ENCODE measurements at regions not wholly inside any gene's neighbourhood (a gene's known extent, or its start where the extent isn't known, plus 50 kb on each side); places are given as distances from the start of the nearest gene placed in this dataset.
"Not testable (repeated sequence)": the region's sequence is repeated elsewhere in the genome, so short reads cannot be mapped to it uniquely, and the experiment has no call there.

DNA sequence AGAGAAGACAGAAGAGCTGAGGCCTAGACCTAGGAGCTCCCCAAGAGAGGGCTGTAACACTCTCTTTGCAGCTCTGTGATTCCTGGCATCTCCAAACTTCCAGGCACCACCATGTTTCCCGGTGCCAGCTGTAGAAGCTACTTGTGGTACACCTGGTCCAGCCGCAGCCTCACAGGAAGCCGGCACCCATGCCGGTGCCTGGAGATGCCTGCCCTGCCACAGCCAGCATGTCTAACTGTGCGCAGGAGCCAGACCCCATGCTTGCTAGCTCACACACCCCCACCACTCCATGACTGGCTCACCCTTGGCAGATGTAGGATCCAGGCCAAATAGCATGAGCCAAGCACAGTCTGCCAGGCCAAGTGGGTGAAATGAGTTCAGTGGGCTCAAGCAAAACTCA lies 211.7 kb upstream of the GNAI1 start:
- TF ChIP-seq JUND (IDR thresholded peaks at IDR 0.05; ENCODE audit: low read depth), result no peak
- no peak for DNase-seq (ENCODE audit: low read depth in 1 of 2, low spot score in 1 of 2)
- in situ Hi-C loops (cut with HindIII; ENCODE audit: low pct_unique_long_range_greater_than_20kb, low sequenced_read_pairs), result no loop called here

- DNase-seq (ENCODE audit: low read depth in 1 of 2, low spot score in 1 of 2), result no peak
- in situ Hi-C loops (cut with HindIII; ENCODE audit: low pct_unique_long_range_greater_than_20kb, low sequenced_read_pairs), result no loop called here
- no peak for TF ChIP-seq JUND (IDR thresholded peaks at IDR 0.05; ENCODE audit: low read depth)
Measured at GRCh38 chr7:79921976-79922375, 212.7 kb upstream of the GNAI1 start.

DNA sequence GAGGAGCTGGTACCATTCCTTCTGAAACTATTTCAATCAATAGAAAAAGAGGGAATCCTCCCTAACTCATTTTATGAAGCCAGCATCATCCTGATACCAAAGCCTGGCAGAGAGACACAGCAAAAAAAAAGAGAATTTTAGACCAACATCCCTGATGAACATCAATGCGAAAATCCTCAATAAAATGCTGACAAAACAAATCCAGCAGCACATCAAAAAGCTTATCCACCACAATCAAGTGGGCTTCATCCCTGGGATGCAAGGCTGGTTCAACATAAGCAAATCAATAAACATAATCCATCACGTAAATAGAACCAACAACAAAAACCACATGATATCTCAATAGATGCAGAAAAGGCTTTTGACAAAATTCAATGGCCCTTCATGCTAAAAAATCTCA lies 216.0 kb upstream of the GNAI1 start:
- DNase-seq (ENCODE audit: low read depth in 1 of 2, low spot score in 1 of 2); in situ Hi-C loops (cut with HindIII; ENCODE audit: low pct_unique_long_range_greater_than_20kb, low sequenced_read_pairs): not testable (repeated sequence)

DNA sequence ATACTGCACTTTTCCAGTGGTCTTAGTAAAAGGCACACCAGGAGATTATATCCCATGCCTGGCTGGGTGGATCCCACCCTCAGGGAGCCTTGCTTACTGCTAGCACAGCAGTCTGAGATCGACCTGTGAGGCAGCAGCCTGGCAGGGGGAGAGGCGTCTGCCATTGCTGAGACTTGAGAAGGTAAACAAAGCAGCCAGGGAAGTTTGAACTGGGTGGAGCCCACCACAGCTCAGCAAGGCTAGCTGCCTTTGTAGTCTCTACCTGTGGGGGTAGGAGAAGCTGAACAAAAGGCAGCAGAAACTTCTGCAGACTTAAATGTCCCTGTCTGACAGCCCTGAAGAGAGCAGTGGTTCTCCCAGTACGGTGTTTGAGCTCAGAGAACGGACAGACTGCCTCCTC lies 219.3 kb upstream of the GNAI1 start:
- in situ Hi-C loops (cut with HindIII; ENCODE audit: low pct_unique_long_range_greater_than_20kb, low sequenced_read_pairs); DNase-seq (ENCODE audit: low read depth in 1 of 2, low spot score in 1 of 2): not testable (repeated sequence)

DNA sequence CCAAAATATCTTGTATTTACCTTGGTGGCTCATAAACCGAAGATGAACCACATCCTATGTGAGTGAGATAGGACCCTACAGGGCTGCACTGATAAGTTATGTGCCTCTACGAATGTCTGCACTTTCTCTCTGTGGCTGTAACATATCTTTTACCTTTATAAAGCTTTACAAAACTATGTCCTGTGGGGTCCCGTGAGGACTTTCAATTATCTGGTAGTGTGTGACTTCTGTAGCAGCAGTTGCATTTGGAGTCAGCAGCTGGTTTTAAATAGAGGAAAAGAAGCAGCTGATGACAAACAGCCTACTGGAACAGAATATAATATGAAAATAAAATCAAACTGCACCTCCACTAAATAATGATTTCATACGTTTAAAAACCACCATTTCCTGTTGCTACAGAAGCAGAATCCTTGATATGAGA lies 222.4 kb upstream of the GNAI1 start:
- no peak for DNase-seq (ENCODE audit: low read depth in 1 of 2, low spot score in 1 of 2)
- TF ChIP-seq JUND (IDR thresholded peaks at IDR 0.05; ENCODE audit: low read depth), result no peak
- in situ Hi-C loops (cut with HindIII; ENCODE audit: low pct_unique_long_range_greater_than_20kb, low sequenced_read_pairs), result no loop called here

DNA sequence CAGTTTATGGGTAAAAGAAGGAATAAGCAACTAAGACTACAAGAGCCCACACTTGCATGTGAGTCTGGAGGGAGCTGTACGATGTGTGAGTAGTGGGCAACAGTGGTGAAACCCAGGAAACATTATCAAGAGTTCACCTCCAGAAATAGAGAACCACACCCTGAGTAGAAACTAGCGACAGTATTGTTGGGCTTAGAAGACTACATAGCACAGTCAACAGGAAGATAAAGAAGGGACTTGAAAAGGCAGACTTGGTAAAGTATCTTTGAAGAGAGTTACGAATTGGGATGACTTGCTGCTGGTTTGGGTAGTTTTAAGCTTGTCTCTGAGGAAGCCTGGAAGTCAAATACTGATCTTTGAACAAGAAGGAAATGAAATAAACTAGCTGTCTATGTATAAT lies 223.2 kb upstream of the GNAI1 start:
- no peak for DNase-seq (ENCODE audit: low read depth in 1 of 2, low spot score in 1 of 2)
- no peak for TF ChIP-seq JUND (IDR thresholded peaks at IDR 0.05; ENCODE audit: low read depth)
- in situ Hi-C loops (cut with HindIII; ENCODE audit: low pct_unique_long_range_greater_than_20kb, low sequenced_read_pairs), result no loop called here

GRCh38 chr7:79909176-79909575 lies 225.5 kb upstream of the GNAI1 start:
- in situ Hi-C loops (cut with HindIII; ENCODE audit: low pct_unique_long_range_greater_than_20kb, low sequenced_read_pairs), result no loop called here
- no peak for DNase-seq (ENCODE audit: low read depth in 1 of 2, low spot score in 1 of 2)
- TF ChIP-seq JUND (IDR thresholded peaks at IDR 0.05; ENCODE audit: low read depth), result no peak

DNA sequence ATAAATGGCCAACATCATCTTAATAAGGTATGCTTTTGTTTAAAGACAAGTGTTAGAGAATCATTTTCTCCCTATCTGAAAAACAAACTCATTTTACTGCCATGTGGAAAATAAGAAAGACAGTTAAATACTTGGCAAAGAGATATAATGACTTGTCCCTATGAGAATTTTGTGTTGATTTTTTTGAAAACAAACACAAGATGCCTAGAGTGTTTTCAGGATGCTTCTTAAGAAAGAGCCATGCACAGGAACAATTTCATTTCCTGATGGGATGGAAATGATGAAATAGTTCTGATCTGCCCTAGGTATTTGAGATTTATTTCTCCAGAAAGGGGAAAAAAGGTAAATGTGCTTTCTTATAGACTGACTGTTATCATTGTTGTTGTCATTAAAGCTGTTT lies 237.5 kb upstream of the GNAI1 start:
- no peak for DNase-seq (ENCODE audit: low read depth in 1 of 2, low spot score in 1 of 2)
- no peak for TF ChIP-seq JUND (IDR thresholded peaks at IDR 0.05; ENCODE audit: low read depth)
- in situ Hi-C loops (cut with HindIII; ENCODE audit: low pct_unique_long_range_greater_than_20kb, low sequenced_read_pairs), result no loop called here

DNA sequence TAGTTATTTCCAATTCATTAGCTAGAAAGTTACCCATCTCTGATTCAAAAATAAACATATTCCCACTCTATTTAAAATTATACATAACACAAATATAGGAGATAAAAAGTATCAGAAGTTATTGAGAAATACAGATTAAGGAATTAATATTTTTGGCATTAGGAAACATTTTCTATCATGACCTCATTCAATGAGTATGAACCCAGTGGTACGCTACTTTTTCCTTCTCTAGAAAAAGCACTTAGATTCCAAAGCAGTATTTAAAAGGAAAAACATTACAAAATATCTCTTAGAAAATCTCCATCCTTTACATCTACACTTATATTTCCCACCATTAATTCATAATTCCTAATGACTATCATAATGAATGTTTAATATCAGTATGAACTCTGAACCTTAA lies 240.6 kb upstream of the GNAI1 start:
- DNase-seq (ENCODE audit: low read depth in 1 of 2, low spot score in 1 of 2), result no peak

GRCh38 chr7:79882922-79883321 lies 251.7 kb upstream of the GNAI1 start:
- no peak for TF ChIP-seq JUND (IDR thresholded peaks at IDR 0.05; ENCODE audit: low read depth)
- in situ Hi-C loops (cut with HindIII; ENCODE audit: low pct_unique_long_range_greater_than_20kb, low sequenced_read_pairs), result no loop called here
- DNase-seq (ENCODE audit: low read depth in 1 of 2, low spot score in 1 of 2), result no peak

More for the DNA sequence above, 240.6 kb upstream of the GNAI1 start:
- no peak for TF ChIP-seq JUND (IDR thresholded peaks at IDR 0.05; ENCODE audit: low read depth)
- in situ Hi-C loops (cut with HindIII; ENCODE audit: low pct_unique_long_range_greater_than_20kb, low sequenced_read_pairs), result no loop called here

DNA sequence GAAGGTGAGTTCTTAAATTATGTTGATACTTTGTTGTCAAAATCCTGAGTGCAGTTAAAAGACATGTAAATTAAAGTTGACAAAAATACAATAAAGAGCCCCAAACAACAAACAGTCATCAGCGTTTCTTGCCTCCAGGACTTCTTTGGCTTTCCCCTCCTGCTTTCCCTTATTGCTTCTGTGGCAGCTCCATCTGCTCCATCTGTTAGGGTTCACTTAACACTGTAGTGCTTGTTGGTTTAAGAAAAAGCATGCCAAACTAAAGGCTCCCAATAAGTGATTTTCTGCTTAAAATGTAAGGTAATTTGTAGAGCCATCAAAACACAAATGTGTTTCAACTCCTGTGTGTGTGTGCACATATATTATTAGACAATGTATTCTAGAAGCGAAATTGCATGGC lies 254.3 kb upstream of the GNAI1 start:
- no peak for TF ChIP-seq JUND (IDR thresholded peaks at IDR 0.05; ENCODE audit: low read depth)
- in situ Hi-C loops (cut with HindIII; ENCODE audit: low pct_unique_long_range_greater_than_20kb, low sequenced_read_pairs), result no loop called here

DNA sequence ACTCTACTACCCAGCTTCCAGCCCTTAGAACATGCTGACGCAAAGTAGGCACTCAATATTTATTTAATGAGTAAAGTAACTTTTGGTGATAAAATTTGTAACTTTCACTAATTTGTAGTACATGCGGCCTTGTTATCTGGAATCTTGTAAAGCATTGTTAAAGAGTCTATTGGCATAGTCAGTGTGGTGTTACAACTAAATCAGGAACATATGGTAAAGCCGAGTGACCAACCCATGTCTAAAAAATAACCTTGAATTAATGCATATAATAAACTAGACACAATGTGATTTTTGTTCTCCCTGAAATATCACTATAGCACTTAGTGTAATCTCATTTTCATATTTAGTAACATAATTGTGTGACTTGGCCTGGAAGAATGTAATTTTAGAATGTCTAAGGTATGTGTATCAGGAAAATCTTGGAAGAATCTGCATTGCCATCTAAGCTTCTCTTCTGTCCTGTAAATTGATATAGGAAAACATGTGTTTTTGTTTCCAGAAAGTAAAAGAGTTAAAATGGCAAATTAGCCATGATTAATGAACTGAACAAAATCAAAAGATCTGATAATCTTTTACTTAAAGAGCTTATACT lies 256.7 kb upstream of the GNAI1 start:
- no peak for TF ChIP-seq JUND (IDR thresholded peaks at IDR 0.05; ENCODE audit: low read depth)
- in situ Hi-C loops (cut with HindIII; ENCODE audit: low pct_unique_long_range_greater_than_20kb, low sequenced_read_pairs), result no loop called here
- no peak for DNase-seq (ENCODE audit: low read depth in 1 of 2, low spot score in 1 of 2)

More for the DNA sequence above, 254.3 kb upstream of the GNAI1 start:
- no peak for DNase-seq (ENCODE audit: low read depth in 1 of 2, low spot score in 1 of 2)

- in situ Hi-C loops (cut with HindIII; ENCODE audit: low pct_unique_long_range_greater_than_20kb, low sequenced_read_pairs), result no loop called here
- no peak for DNase-seq (ENCODE audit: low read depth in 1 of 2, low spot score in 1 of 2)
Measured at GRCh38 chr7:79876848-79877252, 257.8 kb upstream of the GNAI1 start.

GRCh38 chr7:79874797-79875196 lies 259.8 kb upstream of the GNAI1 start:
- no peak for DNase-seq (ENCODE audit: low read depth in 1 of 2, low spot score in 1 of 2)
- TF ChIP-seq JUND (IDR thresholded peaks at IDR 0.05; ENCODE audit: low read depth), result no peak
- in situ Hi-C loops (cut with HindIII; ENCODE audit: low pct_unique_long_range_greater_than_20kb, low sequenced_read_pairs), result no loop called here

More at GRCh38 chr7:79876848-79877252, 257.8 kb upstream of the GNAI1 start:
- no peak for TF ChIP-seq JUND (IDR thresholded peaks at IDR 0.05; ENCODE audit: low read depth)
